ENCODE measurements at regions not wholly inside any gene's neighbourhood (a gene's known extent, or its start where the extent isn't known, plus 50 kb on each side); places are given as distances from the start of the nearest gene placed in this dataset.

DNA sequence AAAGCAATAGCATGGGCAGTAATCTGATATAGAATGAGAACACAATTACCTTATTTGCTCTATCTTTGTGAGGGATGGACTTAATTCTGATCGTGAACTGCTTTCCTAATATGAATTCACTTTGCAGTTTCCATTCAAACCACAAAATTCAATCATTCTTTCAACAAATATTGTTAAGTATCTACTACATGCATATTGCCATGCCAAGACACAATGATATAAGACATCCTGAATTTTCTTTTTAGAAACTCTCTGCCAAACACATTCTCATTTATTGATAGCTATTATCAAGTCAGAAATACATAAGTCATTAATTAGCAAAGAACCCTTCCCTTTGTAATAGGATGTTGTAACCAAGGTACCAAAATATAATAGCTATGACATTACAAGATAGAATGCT lies 121.6 kb upstream of the TARS1 start:
- Mint-ChIP-seq H3K27me3 (ENCODE audit: insufficient read depth, low read depth, poor library complexity) (peaks cover 2% of the 10 kb centered on the region), H3K36me3 (ENCODE audit: low read depth) (no peaks in the 10 kb centered on the region), H3K4me3 (no peak overlapping the region), H3K27ac (no peak overlapping the region), H3K9me3 (no peaks in the 10 kb centered on the region), H3K4me1 (no peaks in the 10 kb centered on the region)
- Histone ChIP-seq H3K4me3 (no peak overlapping the region), H3K79me2 (replicated peaks; ENCODE audit: insufficient read depth) (no peaks in the 10 kb centered on the region), H3K4me2 (no peak overlapping the region), H3K9me2 (ENCODE audit: insufficient read depth) (no peaks in the 10 kb centered on the region), H4K20me1 (replicated peaks; ENCODE audit: insufficient read depth) (no peaks in the 10 kb centered on the region), H2AFZ (no peak overlapping the region), H3K36me3 (ENCODE audit: insufficient read depth) (no peaks in the 10 kb centered on the region), H3K27me3 (ENCODE audit: insufficient read depth) (no peaks in the 10 kb centered on the region), H3F3A (replicated peaks; ENCODE audit: low read depth) (no peaks in the 10 kb centered on the region), H3K4me1 (ENCODE audit: insufficient read depth) (no peaks in the 10 kb centered on the region), H3K27ac (ENCODE audit: low read depth) (no peak overlapping the region)
- no peak for DNase-seq (ENCODE audit: low spot score)
- no peak for ATAC-seq
- TF ChIP-seq STAT1 (IDR thresholded peaks at IDR 0.05; ENCODE audit: unreplicated experiment) (no peak), NANOG (IDR thresholded peaks at IDR 0.05; ENCODE audit: borderline replicate concordance) (no peak), POLR2AphosphoS5 (IDR thresholded peaks at IDR 0.05; ENCODE audit: low read depth) (no peak), JUNB (IDR thresholded peaks at IDR 0.05; ENCODE audit: unreplicated experiment) (no peak), EZH2phosphoT487 (IDR thresholded peaks at IDR 0.05; ENCODE audit: unreplicated experiment) (no peak)
- TF ChIP-seq, protein P1, sequence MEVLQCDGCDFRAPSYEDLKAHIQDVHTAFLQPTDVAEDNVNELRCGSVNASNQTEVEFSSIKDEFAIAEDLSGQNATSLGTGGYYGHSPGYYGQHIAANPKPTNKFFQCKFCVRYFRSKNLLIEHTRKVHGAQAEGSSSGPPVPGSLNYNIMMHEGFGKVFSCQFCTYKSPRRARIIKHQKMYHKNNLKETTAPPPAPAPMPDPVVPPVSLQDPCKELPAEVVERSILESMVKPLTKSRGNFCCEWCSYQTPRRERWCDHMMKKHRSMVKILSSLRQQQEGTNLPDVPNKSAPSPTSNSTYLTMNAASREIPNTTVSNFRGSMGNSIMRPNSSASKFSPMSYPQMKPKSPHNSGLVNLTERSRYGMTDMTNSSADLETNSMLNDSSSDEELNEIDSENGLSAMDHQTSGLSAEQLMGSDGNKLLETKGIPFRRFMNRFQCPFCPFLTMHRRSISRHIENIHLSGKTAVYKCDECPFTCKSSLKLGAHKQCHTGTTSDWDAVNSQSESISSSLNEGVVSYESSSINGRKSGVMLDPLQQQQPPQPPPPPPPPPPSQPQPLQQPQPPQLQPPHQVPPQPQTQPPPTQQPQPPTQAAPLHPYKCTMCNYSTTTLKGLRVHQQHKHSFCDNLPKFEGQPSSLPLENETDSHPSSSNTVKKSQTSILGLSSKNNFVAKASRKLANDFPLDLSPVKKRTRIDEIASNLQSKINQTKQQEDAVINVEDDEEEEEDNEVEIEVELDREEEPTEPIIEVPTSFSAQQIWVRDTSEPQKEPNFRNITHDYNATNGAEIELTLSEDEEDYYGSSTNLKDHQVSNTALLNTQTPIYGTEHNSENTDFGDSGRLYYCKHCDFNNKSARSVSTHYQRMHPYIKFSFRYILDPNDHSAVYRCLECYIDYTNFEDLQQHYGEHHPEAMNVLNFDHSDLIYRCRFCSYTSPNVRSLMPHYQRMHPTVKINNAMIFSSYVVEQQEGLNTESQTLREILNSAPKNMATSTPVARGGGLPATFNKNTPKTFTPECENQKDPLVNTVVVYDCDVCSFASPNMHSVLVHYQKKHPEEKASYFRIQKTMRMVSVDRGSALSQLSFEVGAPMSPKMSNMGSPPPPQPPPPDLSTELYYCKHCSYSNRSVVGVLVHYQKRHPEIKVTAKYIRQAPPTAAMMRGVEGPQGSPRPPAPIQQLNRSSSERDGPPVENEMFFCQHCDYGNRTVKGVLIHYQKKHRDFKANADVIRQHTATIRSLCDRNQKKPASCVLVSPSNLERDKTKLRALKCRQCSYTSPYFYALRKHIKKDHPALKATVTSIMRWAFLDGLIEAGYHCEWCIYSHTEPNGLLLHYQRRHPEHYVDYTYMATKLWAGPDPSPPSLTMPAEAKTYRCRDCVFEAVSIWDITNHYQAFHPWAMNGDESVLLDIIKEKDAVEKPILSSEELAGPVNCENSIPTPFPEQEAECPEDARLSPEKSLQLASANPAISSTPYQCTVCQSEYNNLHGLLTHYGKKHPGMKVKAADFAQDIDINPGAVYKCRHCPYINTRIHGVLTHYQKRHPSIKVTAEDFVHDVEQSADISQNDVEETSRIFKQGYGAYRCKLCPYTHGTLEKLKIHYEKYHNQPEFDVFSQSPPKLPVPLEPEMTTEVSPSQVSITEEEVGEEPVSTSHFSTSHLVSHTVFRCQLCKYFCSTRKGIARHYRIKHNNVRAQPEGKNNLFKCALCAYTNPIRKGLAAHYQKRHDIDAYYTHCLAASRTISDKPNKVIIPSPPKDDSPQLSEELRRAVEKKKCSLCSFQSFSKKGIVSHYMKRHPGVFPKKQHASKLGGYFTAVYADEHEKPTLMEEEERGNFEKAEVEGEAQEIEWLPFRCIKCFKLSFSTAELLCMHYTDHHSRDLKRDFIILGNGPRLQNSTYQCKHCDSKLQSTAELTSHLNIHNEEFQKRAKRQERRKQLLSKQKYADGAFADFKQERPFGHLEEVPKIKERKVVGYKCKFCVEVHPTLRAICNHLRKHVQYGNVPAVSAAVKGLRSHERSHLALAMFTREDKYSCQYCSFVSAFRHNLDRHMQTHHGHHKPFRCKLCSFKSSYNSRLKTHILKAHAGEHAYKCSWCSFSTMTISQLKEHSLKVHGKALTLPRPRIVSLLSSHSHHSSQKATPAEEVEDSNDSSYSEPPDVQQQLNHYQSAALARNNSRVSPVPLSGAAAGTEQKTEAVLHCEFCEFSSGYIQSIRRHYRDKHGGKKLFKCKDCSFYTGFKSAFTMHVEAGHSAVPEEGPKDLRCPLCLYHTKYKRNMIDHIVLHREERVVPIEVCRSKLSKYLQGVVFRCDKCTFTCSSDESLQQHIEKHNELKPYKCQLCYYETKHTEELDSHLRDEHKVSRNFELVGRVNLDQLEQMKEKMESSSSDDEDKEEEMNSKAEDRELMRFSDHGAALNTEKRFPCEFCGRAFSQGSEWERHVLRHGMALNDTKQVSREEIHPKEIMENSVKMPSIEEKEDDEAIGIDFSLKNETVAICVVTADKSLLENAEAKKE (CRISPR knock-in tag; IDR thresholded peaks at IDR 0.05): no peak
- TF ChIP-seq, protein P2, sequence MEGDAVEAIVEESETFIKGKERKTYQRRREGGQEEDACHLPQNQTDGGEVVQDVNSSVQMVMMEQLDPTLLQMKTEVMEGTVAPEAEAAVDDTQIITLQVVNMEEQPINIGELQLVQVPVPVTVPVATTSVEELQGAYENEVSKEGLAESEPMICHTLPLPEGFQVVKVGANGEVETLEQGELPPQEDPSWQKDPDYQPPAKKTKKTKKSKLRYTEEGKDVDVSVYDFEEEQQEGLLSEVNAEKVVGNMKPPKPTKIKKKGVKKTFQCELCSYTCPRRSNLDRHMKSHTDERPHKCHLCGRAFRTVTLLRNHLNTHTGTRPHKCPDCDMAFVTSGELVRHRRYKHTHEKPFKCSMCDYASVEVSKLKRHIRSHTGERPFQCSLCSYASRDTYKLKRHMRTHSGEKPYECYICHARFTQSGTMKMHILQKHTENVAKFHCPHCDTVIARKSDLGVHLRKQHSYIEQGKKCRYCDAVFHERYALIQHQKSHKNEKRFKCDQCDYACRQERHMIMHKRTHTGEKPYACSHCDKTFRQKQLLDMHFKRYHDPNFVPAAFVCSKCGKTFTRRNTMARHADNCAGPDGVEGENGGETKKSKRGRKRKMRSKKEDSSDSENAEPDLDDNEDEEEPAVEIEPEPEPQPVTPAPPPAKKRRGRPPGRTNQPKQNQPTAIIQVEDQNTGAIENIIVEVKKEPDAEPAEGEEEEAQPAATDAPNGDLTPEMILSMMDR (conservative IDR thresholded peaks at IDR 0.05; ENCODE audit: low read depth in 2 of 2): no peak

Measured in GM23338 (cell line).